Astrocyte (in vitro differentiated cells and primary cell): ENCODE measurements at regions not wholly inside any gene's neighbourhood (a gene's known extent, or its start where the extent isn't known, plus 50 kb on each side); places are given as distances from the start of the nearest gene placed in this dataset.

Experiments used
- CTCF ChIP-seq: IDR thresholded peaks from 2 replicates; pipeline ENCODE4 v1.5.1; 2011; ENCODE audit warnings: low read depth, mild to moderate bottlenecking, inconsistent platforms, low read length, moderate library complexity; ENCODE audit not compliant: insufficient read depth
- EZH2 ChIP-seq: IDR thresholded peaks from 2 replicates; pipeline ENCODE4 v1.6.1; 2012; ENCODE audit warnings: mild to moderate bottlenecking, low read length, inconsistent platforms; ENCODE audit not compliant: insufficient read depth

- no peak for TF ChIP-seq CTCF
- no peak for TF ChIP-seq EZH2
These were observed 687.7 kb upstream of the NRP1 start for GRCh38 chr10:34022195-34022594.
